GM21825 (cell line): ENCODE measurements at regions not wholly inside any gene's neighbourhood (a gene's known extent, or its start where the extent isn't known, plus 50 kb on each side); places are given as distances from the start of the nearest gene placed in this dataset.

ENCODE experiments used
- ATAC-seq: cut with Tn5 transposase; IDR thresholded peaks from one replicate; pipeline ENCODE4 v1.9.1; 2021; ENCODE audit warnings: mild to moderate bottlenecking, moderate library complexity; ENCODE audit not compliant: unreplicated experiment

DNA sequence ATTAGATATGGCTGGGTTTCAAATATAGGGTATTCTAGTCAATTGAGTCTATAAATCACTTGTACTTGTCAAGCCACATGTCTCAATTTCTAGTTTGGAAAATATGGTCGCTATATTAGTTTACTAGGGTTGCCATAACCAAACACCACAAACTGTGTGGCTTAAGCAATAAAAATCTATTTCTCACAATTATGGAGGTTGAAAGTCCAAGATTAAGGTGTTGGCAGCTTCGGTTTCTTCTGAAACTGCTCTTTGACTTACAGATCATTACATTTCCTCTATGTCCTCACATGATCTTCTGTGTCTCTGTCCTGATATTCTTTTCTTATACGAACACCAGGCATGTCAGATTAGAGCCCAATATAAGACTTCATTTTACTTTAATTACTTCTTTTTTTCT, 55.8 kb upstream of the BASP1 start:
- no peak for ATAC-seq

DNA sequence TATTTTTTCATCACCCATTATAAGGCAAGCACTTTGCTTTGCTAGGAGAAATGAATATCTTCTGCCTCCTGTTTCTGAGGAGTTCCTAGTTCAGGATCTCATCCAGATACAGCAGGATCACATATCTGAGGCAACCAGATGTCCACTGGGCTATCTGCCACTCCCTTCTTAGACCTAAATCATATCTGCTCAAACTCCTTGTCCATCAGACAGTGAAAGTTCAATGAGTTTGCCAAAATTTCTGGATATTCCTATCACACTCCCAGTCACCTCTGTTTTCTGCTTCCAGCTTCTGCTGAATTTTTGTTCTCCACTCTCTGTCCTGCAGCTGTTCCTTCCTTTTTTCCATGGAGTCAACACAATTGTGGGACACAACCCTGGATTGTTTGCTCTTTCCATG, 54.2 kb upstream of the BASP1 start:
- no peak for ATAC-seq

DNA sequence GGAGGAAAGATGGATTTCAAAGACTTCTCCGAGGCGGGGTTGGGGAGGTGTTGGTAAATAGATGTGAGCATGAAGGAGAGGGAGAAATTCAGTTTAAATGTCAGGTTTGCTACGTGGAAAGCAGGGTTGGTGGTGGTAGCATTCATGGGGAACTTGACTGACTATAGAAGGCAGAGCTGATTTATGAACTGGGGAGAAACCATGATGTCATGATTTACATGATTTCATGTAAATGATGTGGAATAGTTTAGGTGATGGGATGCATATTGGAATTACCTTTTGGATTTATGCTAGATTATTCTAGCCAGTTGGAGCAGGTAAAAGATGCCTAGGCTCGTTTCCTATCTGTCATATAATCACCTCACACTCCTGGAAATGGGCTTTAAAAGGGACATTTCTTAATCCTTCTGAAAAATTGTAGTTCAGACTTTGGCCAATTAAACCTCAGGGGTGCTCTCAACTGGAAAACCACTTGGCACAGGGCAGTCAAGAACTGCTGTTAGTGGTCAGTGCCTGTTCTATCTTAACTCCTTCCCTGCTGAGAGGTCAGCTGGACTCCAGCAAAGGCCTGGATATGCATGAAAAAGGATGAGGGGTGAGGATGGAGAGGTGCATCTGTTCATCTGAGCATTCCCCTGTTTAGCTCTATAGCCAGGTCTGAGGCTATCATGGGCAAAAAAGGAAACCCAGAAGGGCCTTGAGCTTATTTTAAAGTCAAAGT, 50.1 kb upstream of the BASP1 start:
- ATAC-seq: no peak
